ENCODE measurements at regions not wholly inside any gene's neighbourhood (a gene's known extent, or its start where the extent isn't known, plus 50 kb on each side); places are given as distances from the start of the nearest gene placed in this dataset.

DNA sequence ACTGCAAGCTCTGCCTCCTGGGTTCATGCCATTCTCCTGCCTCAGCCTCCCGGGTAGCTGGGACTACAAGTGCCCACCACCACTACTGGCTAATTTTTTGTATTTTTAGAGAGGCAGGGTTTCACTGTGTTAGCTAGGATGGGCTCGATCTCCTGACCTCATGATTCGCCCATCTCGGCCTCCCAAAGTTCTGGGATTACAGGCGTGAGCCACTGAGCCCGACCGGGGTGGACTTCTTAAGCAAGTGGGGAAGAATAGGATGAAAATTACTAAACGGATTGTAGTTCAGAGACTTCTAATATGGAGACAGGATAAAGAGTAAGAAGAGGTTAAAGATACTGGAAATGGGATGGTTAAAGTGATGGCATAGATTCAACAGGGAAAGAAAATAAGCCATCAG is 132.3 kb upstream of the IRX2 start:
- Mint-ChIP-seq H3K27me3 (ENCODE audit: insufficient read depth, low read depth, poor library complexity) (peaks cover 3% of the 10 kb centered on the region), H3K4me1 (peaks cover 6% of the 10 kb centered on the region; the same call in 2 of the 3 replicates), H3K27ac (no peak overlapping the region), H3K9me3 (peaks cover 19% of the 10 kb centered on the region), H3K4me3 (no peak overlapping the region), H3K36me3 (ENCODE audit: low read depth) (peaks cover 9% of the 10 kb centered on the region; the same call in 2 of the 3 replicates)
- no peaks in the 10 kb centered on the region for H3F3A ChIP-seq (replicated peaks; ENCODE audit: low read depth)
- H3K79me2 ChIP-seq (replicated peaks; ENCODE audit: insufficient read depth) = no peaks in the 10 kb centered on the region
- no peaks in the 10 kb centered on the region for H3K9me2 ChIP-seq (ENCODE audit: insufficient read depth)
- H3K36me3 ChIP-seq (ENCODE audit: insufficient read depth) = peaks cover 12% of the 10 kb centered on the region; the same call in 1 of the 2 replicates
- 0 out of 2 replicates have a peak, but pooled peaks cover 3% of the 10 kb centered on the region for H3K4me1 ChIP-seq (ENCODE audit: insufficient read depth)
- H4K20me1 ChIP-seq (replicated peaks; ENCODE audit: insufficient read depth) = no peaks in the 10 kb centered on the region
- TF ChIP-seq JUNB (IDR thresholded peaks at IDR 0.05; ENCODE audit: unreplicated experiment) (no peak), CREB1 (CRISPR knock-in tag; IDR thresholded peaks at IDR 0.05; ENCODE audit: low read depth) (no peak), NANOG (IDR thresholded peaks at IDR 0.05; ENCODE audit: borderline replicate concordance) (no peak), EZH2phosphoT487 (IDR thresholded peaks at IDR 0.05; ENCODE audit: unreplicated experiment) (no peak), ZNF114 (CRISPR knock-in tag; IDR thresholded peaks at IDR 0.05) (no peak), ZNF331 (CRISPR knock-in tag; IDR thresholded peaks at IDR 0.05; ENCODE audit: low read depth) (no peak), STAT1 (IDR thresholded peaks at IDR 0.05; ENCODE audit: unreplicated experiment) (no peak), POLR2AphosphoS5 (IDR thresholded peaks at IDR 0.05; ENCODE audit: low read depth) (no peak), CTCF (conservative IDR thresholded peaks at IDR 0.05; ENCODE audit: low read depth in 2 of 2) (no peak), EZH2 (IDR thresholded peaks at IDR 0.05; ENCODE audit: low read depth, unreplicated experiment) (no peak)
- TF ChIP-seq, protein P1, sequence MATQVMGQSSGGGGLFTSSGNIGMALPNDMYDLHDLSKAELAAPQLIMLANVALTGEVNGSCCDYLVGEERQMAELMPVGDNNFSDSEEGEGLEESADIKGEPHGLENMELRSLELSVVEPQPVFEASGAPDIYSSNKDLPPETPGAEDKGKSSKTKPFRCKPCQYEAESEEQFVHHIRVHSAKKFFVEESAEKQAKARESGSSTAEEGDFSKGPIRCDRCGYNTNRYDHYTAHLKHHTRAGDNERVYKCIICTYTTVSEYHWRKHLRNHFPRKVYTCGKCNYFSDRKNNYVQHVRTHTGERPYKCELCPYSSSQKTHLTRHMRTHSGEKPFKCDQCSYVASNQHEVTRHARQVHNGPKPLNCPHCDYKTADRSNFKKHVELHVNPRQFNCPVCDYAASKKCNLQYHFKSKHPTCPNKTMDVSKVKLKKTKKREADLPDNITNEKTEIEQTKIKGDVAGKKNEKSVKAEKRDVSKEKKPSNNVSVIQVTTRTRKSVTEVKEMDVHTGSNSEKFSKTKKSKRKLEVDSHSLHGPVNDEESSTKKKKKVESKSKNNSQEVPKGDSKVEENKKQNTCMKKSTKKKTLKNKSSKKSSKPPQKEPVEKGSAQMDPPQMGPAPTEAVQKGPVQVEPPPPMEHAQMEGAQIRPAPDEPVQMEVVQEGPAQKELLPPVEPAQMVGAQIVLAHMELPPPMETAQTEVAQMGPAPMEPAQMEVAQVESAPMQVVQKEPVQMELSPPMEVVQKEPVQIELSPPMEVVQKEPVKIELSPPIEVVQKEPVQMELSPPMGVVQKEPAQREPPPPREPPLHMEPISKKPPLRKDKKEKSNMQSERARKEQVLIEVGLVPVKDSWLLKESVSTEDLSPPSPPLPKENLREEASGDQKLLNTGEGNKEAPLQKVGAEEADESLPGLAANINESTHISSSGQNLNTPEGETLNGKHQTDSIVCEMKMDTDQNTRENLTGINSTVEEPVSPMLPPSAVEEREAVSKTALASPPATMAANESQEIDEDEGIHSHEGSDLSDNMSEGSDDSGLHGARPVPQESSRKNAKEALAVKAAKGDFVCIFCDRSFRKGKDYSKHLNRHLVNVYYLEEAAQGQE (IDR thresholded peaks at IDR 0.05; ENCODE audit: unreplicated experiment) = no peak
- TF ChIP-seq, protein P2, sequence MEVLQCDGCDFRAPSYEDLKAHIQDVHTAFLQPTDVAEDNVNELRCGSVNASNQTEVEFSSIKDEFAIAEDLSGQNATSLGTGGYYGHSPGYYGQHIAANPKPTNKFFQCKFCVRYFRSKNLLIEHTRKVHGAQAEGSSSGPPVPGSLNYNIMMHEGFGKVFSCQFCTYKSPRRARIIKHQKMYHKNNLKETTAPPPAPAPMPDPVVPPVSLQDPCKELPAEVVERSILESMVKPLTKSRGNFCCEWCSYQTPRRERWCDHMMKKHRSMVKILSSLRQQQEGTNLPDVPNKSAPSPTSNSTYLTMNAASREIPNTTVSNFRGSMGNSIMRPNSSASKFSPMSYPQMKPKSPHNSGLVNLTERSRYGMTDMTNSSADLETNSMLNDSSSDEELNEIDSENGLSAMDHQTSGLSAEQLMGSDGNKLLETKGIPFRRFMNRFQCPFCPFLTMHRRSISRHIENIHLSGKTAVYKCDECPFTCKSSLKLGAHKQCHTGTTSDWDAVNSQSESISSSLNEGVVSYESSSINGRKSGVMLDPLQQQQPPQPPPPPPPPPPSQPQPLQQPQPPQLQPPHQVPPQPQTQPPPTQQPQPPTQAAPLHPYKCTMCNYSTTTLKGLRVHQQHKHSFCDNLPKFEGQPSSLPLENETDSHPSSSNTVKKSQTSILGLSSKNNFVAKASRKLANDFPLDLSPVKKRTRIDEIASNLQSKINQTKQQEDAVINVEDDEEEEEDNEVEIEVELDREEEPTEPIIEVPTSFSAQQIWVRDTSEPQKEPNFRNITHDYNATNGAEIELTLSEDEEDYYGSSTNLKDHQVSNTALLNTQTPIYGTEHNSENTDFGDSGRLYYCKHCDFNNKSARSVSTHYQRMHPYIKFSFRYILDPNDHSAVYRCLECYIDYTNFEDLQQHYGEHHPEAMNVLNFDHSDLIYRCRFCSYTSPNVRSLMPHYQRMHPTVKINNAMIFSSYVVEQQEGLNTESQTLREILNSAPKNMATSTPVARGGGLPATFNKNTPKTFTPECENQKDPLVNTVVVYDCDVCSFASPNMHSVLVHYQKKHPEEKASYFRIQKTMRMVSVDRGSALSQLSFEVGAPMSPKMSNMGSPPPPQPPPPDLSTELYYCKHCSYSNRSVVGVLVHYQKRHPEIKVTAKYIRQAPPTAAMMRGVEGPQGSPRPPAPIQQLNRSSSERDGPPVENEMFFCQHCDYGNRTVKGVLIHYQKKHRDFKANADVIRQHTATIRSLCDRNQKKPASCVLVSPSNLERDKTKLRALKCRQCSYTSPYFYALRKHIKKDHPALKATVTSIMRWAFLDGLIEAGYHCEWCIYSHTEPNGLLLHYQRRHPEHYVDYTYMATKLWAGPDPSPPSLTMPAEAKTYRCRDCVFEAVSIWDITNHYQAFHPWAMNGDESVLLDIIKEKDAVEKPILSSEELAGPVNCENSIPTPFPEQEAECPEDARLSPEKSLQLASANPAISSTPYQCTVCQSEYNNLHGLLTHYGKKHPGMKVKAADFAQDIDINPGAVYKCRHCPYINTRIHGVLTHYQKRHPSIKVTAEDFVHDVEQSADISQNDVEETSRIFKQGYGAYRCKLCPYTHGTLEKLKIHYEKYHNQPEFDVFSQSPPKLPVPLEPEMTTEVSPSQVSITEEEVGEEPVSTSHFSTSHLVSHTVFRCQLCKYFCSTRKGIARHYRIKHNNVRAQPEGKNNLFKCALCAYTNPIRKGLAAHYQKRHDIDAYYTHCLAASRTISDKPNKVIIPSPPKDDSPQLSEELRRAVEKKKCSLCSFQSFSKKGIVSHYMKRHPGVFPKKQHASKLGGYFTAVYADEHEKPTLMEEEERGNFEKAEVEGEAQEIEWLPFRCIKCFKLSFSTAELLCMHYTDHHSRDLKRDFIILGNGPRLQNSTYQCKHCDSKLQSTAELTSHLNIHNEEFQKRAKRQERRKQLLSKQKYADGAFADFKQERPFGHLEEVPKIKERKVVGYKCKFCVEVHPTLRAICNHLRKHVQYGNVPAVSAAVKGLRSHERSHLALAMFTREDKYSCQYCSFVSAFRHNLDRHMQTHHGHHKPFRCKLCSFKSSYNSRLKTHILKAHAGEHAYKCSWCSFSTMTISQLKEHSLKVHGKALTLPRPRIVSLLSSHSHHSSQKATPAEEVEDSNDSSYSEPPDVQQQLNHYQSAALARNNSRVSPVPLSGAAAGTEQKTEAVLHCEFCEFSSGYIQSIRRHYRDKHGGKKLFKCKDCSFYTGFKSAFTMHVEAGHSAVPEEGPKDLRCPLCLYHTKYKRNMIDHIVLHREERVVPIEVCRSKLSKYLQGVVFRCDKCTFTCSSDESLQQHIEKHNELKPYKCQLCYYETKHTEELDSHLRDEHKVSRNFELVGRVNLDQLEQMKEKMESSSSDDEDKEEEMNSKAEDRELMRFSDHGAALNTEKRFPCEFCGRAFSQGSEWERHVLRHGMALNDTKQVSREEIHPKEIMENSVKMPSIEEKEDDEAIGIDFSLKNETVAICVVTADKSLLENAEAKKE (CRISPR knock-in tag; IDR thresholded peaks at IDR 0.05) = no peak
- TF ChIP-seq, protein P3, sequence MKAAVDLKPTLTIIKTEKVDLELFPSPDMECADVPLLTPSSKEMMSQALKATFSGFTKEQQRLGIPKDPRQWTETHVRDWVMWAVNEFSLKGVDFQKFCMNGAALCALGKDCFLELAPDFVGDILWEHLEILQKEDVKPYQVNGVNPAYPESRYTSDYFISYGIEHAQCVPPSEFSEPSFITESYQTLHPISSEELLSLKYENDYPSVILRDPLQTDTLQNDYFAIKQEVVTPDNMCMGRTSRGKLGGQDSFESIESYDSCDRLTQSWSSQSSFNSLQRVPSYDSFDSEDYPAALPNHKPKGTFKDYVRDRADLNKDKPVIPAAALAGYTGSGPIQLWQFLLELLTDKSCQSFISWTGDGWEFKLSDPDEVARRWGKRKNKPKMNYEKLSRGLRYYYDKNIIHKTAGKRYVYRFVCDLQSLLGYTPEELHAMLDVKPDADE (IDR thresholded peaks at IDR 0.05) = no peak
- H3K4me3 ChIP-seq = no peak overlapping the region
- no peak overlapping the region for H3K4me2 ChIP-seq
- no peak overlapping the region for H2AFZ ChIP-seq
- H3K27me3 ChIP-seq (ENCODE audit: insufficient read depth) = no peaks in the 10 kb centered on the region
- no peak overlapping the region for H3K27ac ChIP-seq (ENCODE audit: low read depth)
- no peak for ATAC-seq
- DNase-seq (ENCODE audit: low spot score) = no peak
